Large intestine (tissue), 3 donors: ENCODE measurements at regions not wholly inside any gene's neighbourhood (a gene's known extent, or its start where the extent isn't known, plus 50 kb on each side); places are given as distances from the start of the nearest gene placed in this dataset.

Experiments
- DNase-seq, 2 donors: peaks; one replicate each; pipeline versions ENCODE4 v3.0.0 to v3.0.0-alpha.2; 2013
- H3K27ac ChIP-seq: one replicate; pipeline ENCODE4 v1.5.1; 2013; ENCODE audit warnings: low read length
- H3K27me3 ChIP-seq: 2 replicates; pipeline ENCODE4 v1.6.1; 2013; ENCODE audit warnings: low read length; ENCODE audit not compliant: control insufficient read depth, insufficient read depth
- H3K36me3 ChIP-seq: 2 replicates; pipeline ENCODE4 v1.6.1; 2013; ENCODE audit warnings: low read length; ENCODE audit not compliant: control insufficient read depth, insufficient read depth
- H3K4me1 ChIP-seq: one replicate; pipeline ENCODE4 v1.6.1; 2013; ENCODE audit warnings: low read length; ENCODE audit not compliant: control insufficient read depth, insufficient read depth
- H3K4me3 ChIP-seq: one replicate; pipeline ENCODE4 v1.5.1; 2013; ENCODE audit warnings: low read length
- H3K9me3 ChIP-seq: one replicate; pipeline ENCODE4 v1.6.1; 2013; ENCODE audit warnings: mild to moderate bottlenecking, low read depth, low read length, moderate library complexity; ENCODE audit not compliant: control insufficient read depth
- WGBS: methylation state at CpG from one replicate; pipeline ENCODE4 v1.1.5; 2013; ENCODE audit warnings: low lambda C conversion rate; ENCODE audit not compliant: insufficient coverage; 5-methylcytosine and 5-hydroxymethylcytosine counted together

GRCh38 chr17:53719229-53719628, 103.5 kb upstream of the KIF2B start:
- Histone ChIP-seq H3K9me3 (no peaks in the 10 kb centered on the region), H3K4me3 (no peak overlapping the region), H3K4me1 (no peaks in the 10 kb centered on the region), H3K27me3 (no peaks in the 10 kb centered on the region), H3K27ac (no peak overlapping the region), H3K36me3 (no peaks in the 10 kb centered on the region)
- DNase-seq: no peak

- 97% methylated on average over 4 of the region's 4 CpGs for WGBS
- no peaks in the 10 kb centered on the region for H3K4me1 ChIP-seq
- no peaks in the 10 kb centered on the region for H3K27me3 ChIP-seq
- no peak overlapping the region for H3K4me3 ChIP-seq
- peaks cover 3% of the 10 kb centered on the region for H3K9me3 ChIP-seq
- no peak overlapping the region for H3K27ac ChIP-seq
- H3K36me3 ChIP-seq: no peaks in the 10 kb centered on the region
- no peak for DNase-seq
Measured at GRCh38 chr17:53707566-53707965, 115.2 kb upstream of the KIF2B start.

GRCh38 chr17:53696286-53696685, 126.4 kb upstream of the KIF2B start:
- 86% methylated on average over 2 of the region's 5 CpGs for WGBS
- no peaks in the 10 kb centered on the region for H3K9me3 ChIP-seq

GRCh38 chr17:53687324-53687723, 135.4 kb upstream of the KIF2B start:
- no CpG with 5 or more reads among the region's 3 CpGs for WGBS
- Histone ChIP-seq H3K27ac (no peak overlapping the region), H3K4me1 (no peaks in the 10 kb centered on the region), H3K36me3 (no peaks in the 10 kb centered on the region), H3K27me3 (no peaks in the 10 kb centered on the region), H3K9me3 (peaks cover 8% of the 10 kb centered on the region), H3K4me3 (no peak overlapping the region)
- no peak for DNase-seq

More at GRCh38 chr17:53696286-53696685, 126.4 kb upstream of the KIF2B start:
- no peak overlapping the region for H3K27ac ChIP-seq
- no peak for DNase-seq
- no peaks in the 10 kb centered on the region for H3K36me3 ChIP-seq
- no peaks in the 10 kb centered on the region for H3K4me1 ChIP-seq
- H3K4me3 ChIP-seq: no peak overlapping the region
- H3K27me3 ChIP-seq: no peaks in the 10 kb centered on the region

- Histone ChIP-seq H3K4me3 (no peak overlapping the region), H3K27me3 (no peaks in the 10 kb centered on the region), H3K27ac (no peak overlapping the region), H3K9me3 (no peaks in the 10 kb centered on the region), H3K4me1 (no peaks in the 10 kb centered on the region), H3K36me3 (no peaks in the 10 kb centered on the region)
- no CpG with 5 or more reads among the region's 1 CpG for WGBS
- no peak for DNase-seq
Measured at GRCh38 chr17:53680745-53681144, 142.0 kb upstream of the KIF2B start.

GRCh38 chr17:53668854-53669253, 153.9 kb upstream of the KIF2B start:
- Histone ChIP-seq H3K9me3 (no peaks in the 10 kb centered on the region), H3K4me1 (no peaks in the 10 kb centered on the region), H3K27me3 (no peaks in the 10 kb centered on the region), H3K27ac (no peak overlapping the region), H3K4me3 (no peak overlapping the region), H3K36me3 (no peaks in the 10 kb centered on the region)
- DNase-seq: no peak
- 75% methylated on average over 1 of the region's 1 CpG for WGBS

GRCh38 chr17:53662608-53663007, 160.1 kb upstream of the KIF2B start:
- Histone ChIP-seq H3K36me3 (no peaks in the 10 kb centered on the region), H3K4me1 (no peaks in the 10 kb centered on the region), H3K27me3 (no peaks in the 10 kb centered on the region), H3K9me3 (no peaks in the 10 kb centered on the region), H3K27ac (no peak overlapping the region), H3K4me3 (no peak overlapping the region)
- 40% methylated on average over 1 of the region's 1 CpG for WGBS
- no peak for DNase-seq

GRCh38 chr17:53659181-53659580, 163.5 kb upstream of the KIF2B start:
- DNase-seq: no peak
- Histone ChIP-seq H3K27me3 (no peaks in the 10 kb centered on the region), H3K27ac (no peak overlapping the region), H3K4me3 (no peak overlapping the region), H3K4me1 (no peaks in the 10 kb centered on the region), H3K9me3 (no peaks in the 10 kb centered on the region), H3K36me3 (no peaks in the 10 kb centered on the region)
- 88% methylated on average over 1 of the region's 1 CpG for WGBS

GRCh38 chr17:53655591-53655990, 167.1 kb upstream of the KIF2B start:
- H3K27ac ChIP-seq: no peak overlapping the region
- no CpG with 5 or more reads among the region's 1 CpG for WGBS
- H3K27me3 ChIP-seq: no peaks in the 10 kb centered on the region
- H3K36me3 ChIP-seq: no peaks in the 10 kb centered on the region
- no peaks in the 10 kb centered on the region for H3K4me1 ChIP-seq
- no peaks in the 10 kb centered on the region for H3K9me3 ChIP-seq
- H3K4me3 ChIP-seq: no peak overlapping the region
- DNase-seq: no peak

- WGBS: 80% methylated on average over 1 of the region's 1 CpG
- no peak overlapping the region for H3K27ac ChIP-seq
- no peak for DNase-seq
Measured at GRCh38 chr17:53649201-53649600, 173.5 kb upstream of the KIF2B start.

GRCh38 chr17:53646835-53647234, 175.9 kb upstream of the KIF2B start:
- WGBS: no CpG with 5 or more reads among the region's 2 CpGs
- DNase-seq: no peak
- no peak overlapping the region for H3K4me3 ChIP-seq
- H3K9me3 ChIP-seq: peaks cover 2% of the 10 kb centered on the region
- no peaks in the 10 kb centered on the region for H3K36me3 ChIP-seq
- no peaks in the 10 kb centered on the region for H3K27me3 ChIP-seq
- H3K27ac ChIP-seq: no peak overlapping the region
- no peaks in the 10 kb centered on the region for H3K4me1 ChIP-seq

More at GRCh38 chr17:53649201-53649600, 173.5 kb upstream of the KIF2B start:
- Histone ChIP-seq H3K4me3 (no peak overlapping the region), H3K27me3 (no peaks in the 10 kb centered on the region), H3K36me3 (no peaks in the 10 kb centered on the region), H3K4me1 (no peaks in the 10 kb centered on the region), H3K9me3 (peaks cover 2% of the 10 kb centered on the region)
